IMR-90 (cell line): ENCODE measurements at regions not wholly inside any gene's neighbourhood (a gene's known extent, or its start where the extent isn't known, plus 50 kb on each side); places are given as distances from the start of the nearest gene placed in this dataset.

Source experiments
- ATAC-seq: fragments of 200-7000 bp; cut with Tn5 transposase; 2 replicates; pipeline ENCODE4 v1.9.1; 2020; ENCODE audit warnings: low read depth, mild to moderate bottlenecking, moderate library complexity
- BruUV-seq: library from RNA; stranded (reverse); fragments of 400-500 nt; replicated peaks from 2 replicates; lab custom pipeline; 2021; lab: Mats Ljungman, UMichigan
- CTCF ChIA-PET: fragments of 300-600 bp; formaldehyde crosslinking; extraction: SDS; loops from one replicate; lab custom pipeline; 2021; ENCODE audit warnings: antibody characterized with exemption; lab: Yijun Ruan, JAX
- POLR2A ChIA-PET: fragments of 300-600 bp; sonication (Branson Sonifier 250); formaldehyde crosslinking; loops from one replicate; lab custom pipeline; 2022; ENCODE audit warnings: antibody characterized with exemption; ENCODE audit not compliant: unreplicated experiment; lab: Charles Lee
- DNase-seq: peaks from one replicate; pipeline ENCODE4 v3.0.0; 2013
- H2AFZ ChIP-seq: replicated peaks from 2 replicates; pipeline ENCODE3; 2013; ENCODE audit warnings: low read length, mild to moderate bottlenecking; ENCODE audit not compliant: poor library complexity
- H2AK5ac ChIP-seq: 2 replicates; pipeline ENCODE4 v1.6.1; 2013; ENCODE audit warnings: low read depth, low read length, inconsistent platforms
- H2AK9ac ChIP-seq: replicated peaks from 2 replicates; pipeline ENCODE3; 2013; ENCODE audit warnings: mild to moderate bottlenecking, low read depth, low read length, moderate library complexity; ENCODE audit not compliant: poor library complexity
- H2BK120ac ChIP-seq: 2 replicates; pipeline ENCODE4 v1.6.1; 2013; ENCODE audit warnings: low read depth, low read length, inconsistent platforms
- H2BK15ac ChIP-seq: 3 replicates; pipeline ENCODE4 v1.6.1; 2013; ENCODE audit warnings: low read depth, low read length, inconsistent platforms
- H2BK20ac ChIP-seq: 2 replicates; pipeline ENCODE4 v1.6.1; 2013; ENCODE audit warnings: low read depth, mild to moderate bottlenecking, inconsistent platforms, low read length, moderate library complexity
- H2BK5ac ChIP-seq: 2 replicates; pipeline ENCODE4 v1.6.1; 2013; ENCODE audit warnings: mild to moderate bottlenecking, low read depth, low read length, inconsistent platforms; ENCODE audit not compliant: poor library complexity, severe bottlenecking
- H3K14ac ChIP-seq: replicated peaks from 2 replicates; pipeline ENCODE4 v1.6.1; 2013; ENCODE audit warnings: low read depth, low read length, inconsistent platforms
- H3K18ac ChIP-seq: 2 replicates; pipeline ENCODE4 v1.6.1; 2013; ENCODE audit warnings: low read depth, low read length, control low read depth
- H3K23ac ChIP-seq: 2 replicates; pipeline ENCODE4 v1.6.1; 2013; ENCODE audit warnings: low read depth, low read length, inconsistent platforms
- H3K27ac ChIP-seq: 2 replicates; pipeline ENCODE4 v1.5.1; 2013; ENCODE audit warnings: mild to moderate bottlenecking, control low read depth, low read length; ENCODE audit not compliant: insufficient read depth
- H3K27me3 ChIP-seq: 2 replicates; pipeline ENCODE4 v1.6.1; 2013; ENCODE audit warnings: low read length; ENCODE audit not compliant: control insufficient read depth, insufficient read depth
- H3K36me3 ChIP-seq: 2 replicates; pipeline ENCODE4 v1.6.1; 2013; ENCODE audit warnings: low read length, mixed read lengths; ENCODE audit not compliant: control insufficient read depth, insufficient read depth
- H3K4ac ChIP-seq: 2 replicates; pipeline ENCODE4 v1.6.1; 2013; ENCODE audit warnings: low read depth, low read length, inconsistent platforms
- H3K4me1 ChIP-seq: 2 replicates; pipeline ENCODE4 v1.6.1; 2013; ENCODE audit warnings: low read length, mixed read lengths; ENCODE audit not compliant: control insufficient read depth, insufficient read depth
- H3K4me2 ChIP-seq: 2 replicates; pipeline ENCODE4 v1.6.1; 2013; ENCODE audit warnings: low read depth, mild to moderate bottlenecking, control low read depth, low read length, moderate library complexity
- H3K4me3 ChIP-seq: 2 replicates; pipeline ENCODE4 v1.5.1; 2013; ENCODE audit warnings: low read depth, mild to moderate bottlenecking, control low read depth, low read length, moderate library complexity; ENCODE audit not compliant: insufficient read depth
- H3K56ac ChIP-seq: 2 replicates; pipeline ENCODE4 v1.6.1; 2013; ENCODE audit warnings: low read length, inconsistent platforms; ENCODE audit not compliant: insufficient read depth; ENCODE audit errors: extremely low read depth
- H3K79me1 ChIP-seq, 2 experiments: 2 replicates each; pipeline ENCODE4 v1.6.1; 2013; ENCODE audit warnings: low read length in 2 of 2, inconsistent platforms in 1 of 2, low read depth in 1 of 2
- H3K9ac ChIP-seq: 2 replicates; pipeline ENCODE4 v1.6.1; 2013; ENCODE audit warnings: low read depth, low read length, control low read depth
- H3K9me1 ChIP-seq: 2 replicates; pipeline ENCODE4 v1.6.1; 2013; ENCODE audit warnings: low read length, inconsistent platforms; ENCODE audit not compliant: insufficient read depth
- H3K9me3 ChIP-seq: 2 replicates; pipeline ENCODE4 v1.6.1; 2013; ENCODE audit warnings: low read length; ENCODE audit not compliant: control insufficient read depth, insufficient read depth
- H4K20me1 ChIP-seq: 2 replicates; pipeline ENCODE4 v1.6.1; 2013; ENCODE audit warnings: low read length, inconsistent platforms; ENCODE audit not compliant: insufficient read depth
- H4K5ac ChIP-seq: 2 replicates; pipeline ENCODE4 v1.6.1; 2013; ENCODE audit warnings: mild to moderate bottlenecking, low read depth, low read length, control low read depth
- H4K8ac ChIP-seq, 2 experiments: 2 replicates each; pipeline ENCODE4 v1.6.1; 2013; ENCODE audit warnings: low read depth in 2 of 2, low read length in 2 of 2, control low read depth in 1 of 2, inconsistent platforms in 1 of 2
- H4K91ac ChIP-seq: 2 replicates; pipeline ENCODE4 v1.6.1; 2013; ENCODE audit warnings: low read depth, low read length, inconsistent platforms; ENCODE audit not compliant: insufficient read depth
- BHLHE40 ChIP-seq: fragments of 150-350 bp; IDR thresholded peaks from 2 replicates; pipeline ENCODE4 v1.6.1; 2016; ENCODE audit warnings: mild to moderate bottlenecking, low read depth, low read length
- CHD1 ChIP-seq: IDR thresholded peaks from 2 replicates; pipeline ENCODE4 v1.6.1; 2012; ENCODE audit warnings: low read depth, low read length, improper control_type of control experiment
- CTCF ChIP-seq: conservative IDR thresholded peaks from 2 replicates; pipeline ENCODE4 v1.5.1; 2012; ENCODE audit warnings: mild to moderate bottlenecking, low read depth, low read length, improper control_type of control experiment
- ELK1 ChIP-seq: fragments of 150-350 bp; IDR thresholded peaks from 2 replicates; pipeline ENCODE4 v1.6.1; 2016; ENCODE audit warnings: low read depth, mild to moderate bottlenecking, low read length, moderate library complexity, borderline replicate concordance
- FOS ChIP-seq: fragments of 150-350 bp; IDR thresholded peaks from 2 replicates; pipeline ENCODE4 v1.6.1; 2016; ENCODE audit warnings: low read depth, low read length
- MAFK ChIP-seq: IDR thresholded peaks from 2 replicates; pipeline ENCODE4 v1.6.1; 2012; ENCODE audit warnings: low read depth, low read length, improper control_type of control experiment
- MAZ ChIP-seq: IDR thresholded peaks from 2 replicates; pipeline ENCODE4 v1.6.1; 2012; ENCODE audit warnings: low read depth, mild to moderate bottlenecking, low read length, improper control_type of control experiment, moderate library complexity, borderline replicate concordance
- MXI1 ChIP-seq: IDR thresholded peaks from 2 replicates; pipeline ENCODE4 v1.6.1; 2012; ENCODE audit warnings: low read depth, mild to moderate bottlenecking, low read length, moderate library complexity, borderline replicate concordance
- NFE2L2 ChIP-seq: fragments of 150-350 bp; IDR thresholded peaks from 2 replicates; pipeline ENCODE4 v1.6.1; 2016; ENCODE audit warnings: low read depth, mild to moderate bottlenecking, low read length
- POLR2A ChIP-seq: IDR thresholded peaks from 2 replicates; pipeline ENCODE4 v1.6.1; 2012; ENCODE audit warnings: mild to moderate bottlenecking, low read depth, low read length
- RCOR1 ChIP-seq: IDR thresholded peaks from 2 replicates; pipeline ENCODE4 v1.6.1; 2012; ENCODE audit warnings: mild to moderate bottlenecking, low read length, improper control_type of control experiment; ENCODE audit not compliant: insufficient replicate concordance
- RFX5 ChIP-seq: IDR thresholded peaks from 2 replicates; pipeline ENCODE4 v1.8.0; 2012; ENCODE audit warnings: low read depth, mild to moderate bottlenecking, low read length, moderate library complexity
- SMC3 ChIP-seq: fragments of 150-350 bp; IDR thresholded peaks from 2 replicates; pipeline ENCODE4 v1.6.1; 2016; ENCODE audit warnings: low read depth, mild to moderate bottlenecking, antibody characterized with exemption, low read length, moderate library complexity
- USF2 ChIP-seq: fragments of 150-350 bp; IDR thresholded peaks from 2 replicates; pipeline ENCODE4 v1.6.1; 2017; ENCODE audit warnings: mild to moderate bottlenecking, antibody characterized with exemption, low read length, low read depth
- dilution Hi-C: fragments of 300-500 bp; cut with HindIII; formaldehyde crosslinking; loops from one replicate; pipeline ENCODE4 v1.14.3; 2018; ENCODE audit warnings: low sequenced_read_pairs; ENCODE audit not compliant: unreplicated experiment
- in situ Hi-C: fragments of 300-500 bp; cut with MboI; formaldehyde crosslinking; loops from 3 replicates; pipeline ENCODE4 v1.14.3; 2019; ENCODE audit warnings: low sequenced_read_pairs, inconsistent platforms, mixed read lengths
- intact Hi-C: fragments of 100-400 bp; cut with micrococcal nuclease; formaldehyde crosslinking; loops from 2 replicates; pipeline ENCODE4 v1.10.0; 2022

- Histone ChIP-seq H2BK15ac (no peak overlapping the region), H2AK5ac (no peak overlapping the region), H2AK9ac (no peak overlapping the region), H3K4me2 (no peak overlapping the region), H4K8ac (no peak overlapping the region), H2BK5ac (no peak overlapping the region), H4K91ac (no peak overlapping the region), H4K20me1 (no peaks in the 10 kb centered on the region), H3K9ac (no peak overlapping the region), H3K23ac (no peak overlapping the region), H3K18ac (no peak overlapping the region), H3K36me3 (no peaks in the 10 kb centered on the region), H3K14ac (no peak overlapping the region), H2BK20ac (no peak overlapping the region), H2AFZ (no peak overlapping the region), H3K27ac (no peak overlapping the region), H3K4ac (no peak overlapping the region), H4K5ac (no peak overlapping the region), H3K27me3 (no peaks in the 10 kb centered on the region), H3K4me1 (no peaks in the 10 kb centered on the region), H3K79me1 (no peaks in the 10 kb centered on the region), H3K9me1 (no peaks in the 10 kb centered on the region), H2BK120ac (no peak overlapping the region), H3K56ac (no peak overlapping the region), H3K9me3 (peaks cover 4% of the 10 kb centered on the region; the same call in 1 of the 2 replicates), H3K4me3 (no peak overlapping the region)
- intact Hi-C loops (no loop called here), dilution Hi-C loops (no loop called here), in situ Hi-C loops (no loop called here)
- DNase-seq (no peak), ATAC-seq (no peak)
- ChIA-PET POLR2A (no interaction called here), CTCF (no interaction called here)
- BruUV-seq = no TSS peak
- TF ChIP-seq SMC3 = no peak
- no peak for TF ChIP-seq BHLHE40
- no peak for TF ChIP-seq MAZ
- no peak for TF ChIP-seq MAFK
- no peak for TF ChIP-seq USF2
- TF ChIP-seq RCOR1 = no peak
- TF ChIP-seq MXI1 = no peak
- no peak for TF ChIP-seq CTCF
- no peak for TF ChIP-seq POLR2A
- no peak for TF ChIP-seq CHD1
- no peak for TF ChIP-seq ELK1
- no peak for TF ChIP-seq NFE2L2
- TF ChIP-seq FOS = no peak
- no peak for TF ChIP-seq RFX5
Measured at GRCh38 chr2:13651684-13652131, 935.0 kb downstream of the TRIB2 start.
